Amygdala (tissue), 56 donors: ENCODE measurements at regions not wholly inside any gene's neighbourhood (a gene's known extent, or its start where the extent isn't known, plus 50 kb on each side); places are given as distances from the start of the nearest gene placed in this dataset.
"Not testable (repeated sequence)": the region's sequence is repeated elsewhere in the genome, so short reads cannot be mapped to it uniquely, and the experiment has no call there.

Experiments
- DNase-seq, 56 donors: peaks; one replicate each; lab custom pipeline; 2025; lab: John Stamatoyannopoulos, UW

- no peak for DNase-seq
Observed at GRCh38 chr12:78331181-78331580, 500.5 kb downstream of the NAV3 start.

- DNase-seq = peak in 3 of 56 donors; percentile 0 to 2 (median 1)
Observed at GRCh38 chr12:78331753-78332152, 501.1 kb downstream of the NAV3 start.

DNA sequence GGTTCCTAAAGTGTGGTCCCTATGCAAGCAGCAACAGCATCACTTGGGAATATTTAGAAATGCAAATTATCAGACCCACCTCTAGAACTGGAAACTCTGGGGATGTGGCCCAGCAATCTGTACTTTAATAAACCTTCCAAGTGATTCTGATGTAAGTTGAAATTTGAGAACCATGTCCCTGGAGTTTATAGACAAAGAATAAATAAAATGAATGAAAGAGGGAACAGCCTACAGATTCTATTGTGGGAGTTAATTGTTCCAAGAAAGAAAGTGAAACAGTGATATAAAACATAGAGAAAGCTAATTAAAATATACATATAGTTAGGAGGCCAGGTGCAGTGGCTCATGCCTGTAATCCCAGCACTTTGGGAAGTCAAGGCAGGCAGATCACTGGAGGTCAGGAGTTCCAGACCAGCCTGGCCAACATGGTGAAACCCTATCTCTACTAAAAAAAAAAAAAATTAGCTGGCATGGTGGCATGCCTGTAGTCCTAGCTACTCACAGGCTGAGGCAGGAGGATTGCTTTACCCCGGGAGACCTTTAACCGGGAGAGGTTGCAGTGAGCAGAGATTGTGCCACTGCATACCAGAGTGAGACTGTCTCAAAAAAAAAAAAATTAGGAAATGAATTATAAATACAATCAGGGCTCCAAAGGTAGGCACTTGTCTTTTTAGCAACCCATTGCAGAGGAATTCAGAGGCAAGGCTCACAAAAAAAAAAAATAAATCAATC is 507.5 kb downstream of the NAV3 start:
- no peak for DNase-seq

GRCh38 chr12:78340406-78340805 is 509.7 kb downstream of the NAV3 start:
- no peak for DNase-seq

- no peak for DNase-seq
Observed at GRCh38 chr12:78343657-78344056, 513.0 kb downstream of the NAV3 start.

DNA sequence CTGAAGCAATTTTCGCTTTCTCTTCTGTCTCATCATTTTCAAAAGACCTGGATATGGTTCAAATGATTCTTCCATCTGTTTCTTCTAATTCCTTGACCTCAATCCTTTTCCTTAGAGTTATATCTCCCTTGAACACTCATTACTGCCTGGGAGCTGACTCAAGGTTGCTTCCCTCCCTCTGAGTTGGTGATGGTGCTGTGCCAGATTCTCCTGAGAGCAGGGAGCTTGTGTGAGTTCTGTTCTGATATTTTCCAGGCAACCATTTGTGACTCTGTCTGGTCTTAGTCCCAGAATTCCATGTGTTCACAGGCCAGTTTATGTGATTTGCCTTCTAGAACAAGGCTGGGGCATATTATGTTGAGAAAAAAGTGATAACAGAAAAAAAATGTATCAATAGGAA is 505.1 kb upstream of the SYT1 start:
- DNase-seq = no peak

DNA sequence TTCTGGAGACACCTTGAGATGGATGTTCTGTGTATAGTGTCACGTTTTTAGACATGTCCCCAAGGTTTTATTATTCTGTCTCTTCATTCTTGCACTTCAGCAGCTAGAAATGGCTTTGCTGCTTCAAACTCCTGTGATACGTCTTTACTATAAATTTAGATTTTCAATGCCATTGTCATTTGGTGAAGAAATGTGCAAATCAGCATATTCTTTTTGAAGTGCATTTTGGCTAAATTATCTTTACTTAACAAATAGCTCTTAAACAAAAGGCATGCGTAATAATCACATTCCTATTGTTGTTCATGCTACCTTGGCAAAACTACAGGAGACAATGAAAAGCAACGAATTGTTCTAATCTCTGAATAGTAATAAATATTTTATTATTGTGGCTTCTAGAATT is 502.9 kb upstream of the SYT1 start:
- no peak for DNase-seq

- no peak for DNase-seq
Observed at GRCh38 chr12:78371284-78371683, 493.3 kb upstream of the SYT1 start.

DNA sequence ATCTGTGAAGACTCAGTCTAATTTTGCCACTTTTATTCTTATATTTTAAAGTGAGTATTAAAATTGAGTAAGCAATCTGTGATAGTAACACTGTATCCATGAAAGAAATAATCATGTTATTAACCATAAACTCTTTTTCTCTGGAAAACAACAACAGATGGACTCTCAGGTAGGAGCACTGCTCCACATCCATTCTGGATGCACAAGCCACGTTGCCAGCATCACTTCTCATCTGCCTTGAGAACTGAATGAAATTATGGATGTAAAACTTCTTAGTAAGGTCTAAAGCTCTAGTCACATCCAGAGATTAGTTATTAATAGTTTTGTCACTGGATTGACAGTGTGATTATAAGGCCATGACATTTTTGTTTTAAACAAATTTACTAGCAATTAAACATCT is 489.1 kb upstream of the SYT1 start:
- DNase-seq = no peak

DNA sequence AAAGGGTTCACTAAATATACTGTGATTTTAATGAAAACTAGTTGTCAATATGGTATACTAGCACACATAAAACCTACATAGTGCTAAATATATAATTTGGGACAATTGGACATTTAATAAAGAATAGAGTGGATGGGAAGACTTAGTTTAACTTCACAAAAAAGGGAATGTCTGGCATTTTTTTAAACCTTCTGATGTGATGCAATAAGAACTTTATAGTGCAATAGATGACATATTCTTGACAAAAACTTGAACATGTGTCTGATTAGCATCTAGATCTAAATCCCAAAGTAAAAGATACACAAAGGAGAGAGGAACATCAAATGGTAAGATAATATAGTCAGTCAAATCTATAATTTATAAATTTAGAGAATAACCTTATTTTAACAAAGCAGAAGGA is 488.3 kb upstream of the SYT1 start:
- no peak for DNase-seq

- not testable (repeated sequence) for DNase-seq
Observed at GRCh38 chr12:78379065-78379464, 485.5 kb upstream of the SYT1 start.

GRCh38 chr12:78383414-78383813 is 481.2 kb upstream of the SYT1 start:
- DNase-seq = no peak

DNA sequence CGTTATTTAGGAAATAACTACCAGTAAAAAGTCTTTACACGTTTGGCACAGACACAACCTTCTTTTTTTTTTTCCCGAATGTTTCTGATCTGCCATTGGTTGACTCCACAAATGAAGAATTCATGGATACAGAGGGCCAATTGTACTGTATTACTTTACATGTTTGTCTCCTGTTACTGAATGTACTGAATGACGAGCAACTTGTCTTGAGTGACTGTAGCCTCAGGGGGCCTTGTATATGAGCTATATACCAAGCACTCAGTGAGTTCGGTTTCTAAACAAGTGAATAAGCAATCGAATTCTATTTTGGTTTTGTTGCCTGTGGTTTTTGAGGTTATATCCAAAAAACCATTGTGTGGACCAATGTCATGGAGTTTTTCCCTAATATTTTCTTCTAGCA is 480.0 kb upstream of the SYT1 start:
- DNase-seq = no peak

DNA sequence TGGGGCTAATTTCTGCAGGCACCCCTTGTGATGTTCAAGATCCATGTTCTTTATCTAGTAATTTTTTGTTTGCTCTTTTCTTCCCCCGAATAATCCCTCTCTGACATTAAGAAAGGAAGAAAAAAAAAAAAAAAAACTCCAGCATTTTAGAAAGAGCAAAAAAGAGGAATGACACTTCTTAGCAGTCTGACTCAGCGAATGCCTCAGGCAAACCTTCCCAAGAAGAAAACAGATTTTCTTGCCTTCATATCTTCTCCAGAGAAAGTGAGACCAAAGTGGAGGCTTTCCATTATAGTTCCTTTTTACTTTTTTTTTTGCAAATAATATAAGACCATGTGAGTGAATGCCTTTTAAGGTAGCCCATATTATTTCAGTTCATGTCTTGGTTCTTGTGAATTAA is 479.0 kb upstream of the SYT1 start:
- no peak for DNase-seq

DNA sequence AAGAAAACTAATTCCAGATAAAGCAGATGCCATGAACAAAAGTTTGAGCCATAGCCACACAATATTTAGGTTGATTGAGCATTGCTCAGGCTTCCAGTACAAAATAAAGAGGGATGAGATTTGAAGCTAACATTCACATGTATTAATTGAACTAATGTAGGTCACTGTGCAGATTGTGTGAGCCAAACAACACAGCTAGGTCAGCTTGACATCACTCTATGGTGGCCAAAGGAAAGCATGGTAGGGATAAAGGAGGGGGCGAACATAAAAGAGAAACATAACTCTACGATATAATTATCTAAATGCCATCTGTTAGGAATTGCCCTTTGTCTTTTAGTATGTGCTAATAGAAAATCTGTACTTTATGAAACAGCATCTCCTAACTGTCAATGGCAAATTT is 477.7 kb upstream of the SYT1 start:
- no peak for DNase-seq

- no peak for DNase-seq
Observed at GRCh38 chr12:78387721-78388120, 476.9 kb upstream of the SYT1 start.

DNA sequence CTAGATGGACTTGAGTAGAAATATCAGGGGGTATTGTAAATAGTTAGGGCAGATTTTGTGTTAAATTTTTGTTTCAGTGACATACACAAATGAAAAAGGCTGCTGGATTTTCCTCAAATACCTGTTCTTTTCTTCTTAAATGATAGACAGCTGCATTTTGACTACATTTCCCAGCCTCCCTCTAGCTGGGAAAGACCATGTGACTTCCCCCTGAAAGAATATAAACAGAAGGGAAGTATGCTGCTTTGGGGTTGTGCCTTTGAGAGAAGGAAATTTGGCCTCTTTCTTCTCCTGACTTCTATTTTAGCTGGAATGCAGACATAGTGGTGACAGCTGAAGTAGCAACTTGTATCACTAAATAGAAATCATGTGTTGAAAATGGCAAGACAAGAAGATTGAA is 476.1 kb upstream of the SYT1 start:
- DNase-seq = no peak

DNA sequence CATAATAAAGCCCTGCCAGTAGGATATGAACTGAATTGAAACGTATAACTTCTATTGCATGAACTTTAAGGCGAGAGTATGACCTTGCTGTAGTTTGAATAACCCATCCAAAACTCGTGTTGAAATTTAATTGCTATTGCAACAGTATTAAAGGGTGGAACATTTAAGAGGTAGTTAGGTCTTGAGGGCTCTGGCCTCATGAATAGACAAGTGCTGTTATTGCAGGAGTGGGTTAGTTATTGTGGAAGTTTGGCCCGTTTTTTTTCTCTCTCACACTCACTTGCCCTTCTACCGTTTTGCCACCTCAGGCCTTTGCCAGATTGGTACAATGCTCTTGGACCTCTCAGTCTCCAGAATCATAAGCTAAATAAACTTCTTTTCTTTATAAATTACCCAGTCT is 473.7 kb upstream of the SYT1 start:
- no peak for DNase-seq

GRCh38 chr12:78392918-78393317 is 471.7 kb upstream of the SYT1 start:
- DNase-seq = peak in 1 of 56 donors; percentile 0

DNA sequence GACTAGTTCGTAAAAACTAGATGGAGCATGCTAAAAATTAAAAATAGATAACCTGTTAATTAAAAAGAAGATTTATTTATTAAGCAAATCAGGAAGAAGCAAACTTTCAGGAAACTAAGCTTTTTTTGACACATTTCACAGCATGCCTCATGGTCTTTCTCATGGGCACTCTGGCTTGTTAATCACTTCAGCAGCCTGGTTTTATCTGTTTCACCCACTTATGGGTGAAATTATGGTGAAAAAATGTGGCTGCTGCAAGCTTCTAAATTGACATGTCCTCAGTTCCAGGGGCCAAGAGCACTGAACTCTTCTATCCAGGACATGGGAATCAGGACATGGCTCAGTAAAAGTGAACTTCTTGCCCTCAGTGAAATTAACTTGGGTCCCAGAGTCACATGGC is 468.6 kb upstream of the SYT1 start:
- no peak for DNase-seq

DNA sequence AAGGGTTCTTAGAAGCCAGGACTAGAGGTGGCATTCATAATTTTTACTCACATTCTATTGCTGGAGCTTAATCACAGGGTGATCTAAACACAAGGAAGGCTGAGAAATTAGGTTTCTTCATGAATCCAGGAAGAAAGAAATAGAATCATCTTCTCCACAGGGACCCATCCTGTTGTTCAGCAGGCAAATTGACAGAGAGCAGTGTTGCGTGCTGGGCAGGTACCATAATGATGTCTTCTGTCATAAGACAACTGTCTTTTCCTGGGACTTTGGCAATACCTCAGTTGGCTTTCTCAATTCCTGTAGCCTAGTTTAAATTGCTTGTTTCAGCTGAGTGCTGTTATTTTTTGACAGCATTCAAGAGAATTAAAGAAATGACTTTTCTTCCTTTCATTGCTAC is 468.0 kb upstream of the SYT1 start:
- no peak for DNase-seq

- no peak for DNase-seq
Observed at GRCh38 chr12:78398750-78399149, 465.8 kb upstream of the SYT1 start.
